DMS53 treated with DMSO at 0.1 percent for 48 hours (cell line): ENCODE measurements at regions not wholly inside any gene's neighbourhood (a gene's known extent, or its start where the extent isn't known, plus 50 kb on each side); places are given as distances from the start of the nearest gene placed in this dataset.

Experiments
- DNase-seq: peaks from one replicate; lab custom pipeline; 2025; ENCODE audit not compliant: unreplicated experiment; lab: John Stamatoyannopoulos, UW

GRCh38 chr4:74675673-74676279 is 118.5 kb downstream of the BTC start:
- DNase-seq = peak; percentile 60

- peak; percentile 61 for DNase-seq
Observed at GRCh38 chr4:74682567-74683359, 111.6 kb downstream of the BTC start.

GRCh38 chr4:74692972-74693371 is 101.4 kb downstream of the BTC start:
- DNase-seq = no peak
